ENCODE measurements at regions not wholly inside any gene's neighbourhood (a gene's known extent, or its start where the extent isn't known, plus 50 kb on each side); places are given as distances from the start of the nearest gene placed in this dataset.

GRCh38 chr13:34822650-34823049 is 119.4 kb upstream of the NBEA start:
- Histone ChIP-seq H3K36me3 (ENCODE audit: insufficient read depth) (no peaks in the 10 kb centered on the region), H3K27ac (no peak overlapping the region), H3K4me2 (no peak overlapping the region), H3K4me1 (ENCODE audit: low read depth, poor library complexity, severe bottlenecking) (no peaks in the 10 kb centered on the region), H4K20me1 (ENCODE audit: insufficient read depth) (no peaks in the 10 kb centered on the region), H3K27me3 (ENCODE audit: insufficient read depth, low read depth) (no peaks in the 10 kb centered on the region), H2AFZ (ENCODE audit: low read depth) (no peak overlapping the region), H3K9ac (no peak overlapping the region), H3K4me3 (IDR thresholded peaks at IDR 0.05; ENCODE audit: insufficient read depth, low read depth, low read length) (no peak overlapping the region), H3K79me2 (ENCODE audit: insufficient read depth, low read depth) (no peaks in the 10 kb centered on the region)
- TF ChIP-seq, protein P1, sequence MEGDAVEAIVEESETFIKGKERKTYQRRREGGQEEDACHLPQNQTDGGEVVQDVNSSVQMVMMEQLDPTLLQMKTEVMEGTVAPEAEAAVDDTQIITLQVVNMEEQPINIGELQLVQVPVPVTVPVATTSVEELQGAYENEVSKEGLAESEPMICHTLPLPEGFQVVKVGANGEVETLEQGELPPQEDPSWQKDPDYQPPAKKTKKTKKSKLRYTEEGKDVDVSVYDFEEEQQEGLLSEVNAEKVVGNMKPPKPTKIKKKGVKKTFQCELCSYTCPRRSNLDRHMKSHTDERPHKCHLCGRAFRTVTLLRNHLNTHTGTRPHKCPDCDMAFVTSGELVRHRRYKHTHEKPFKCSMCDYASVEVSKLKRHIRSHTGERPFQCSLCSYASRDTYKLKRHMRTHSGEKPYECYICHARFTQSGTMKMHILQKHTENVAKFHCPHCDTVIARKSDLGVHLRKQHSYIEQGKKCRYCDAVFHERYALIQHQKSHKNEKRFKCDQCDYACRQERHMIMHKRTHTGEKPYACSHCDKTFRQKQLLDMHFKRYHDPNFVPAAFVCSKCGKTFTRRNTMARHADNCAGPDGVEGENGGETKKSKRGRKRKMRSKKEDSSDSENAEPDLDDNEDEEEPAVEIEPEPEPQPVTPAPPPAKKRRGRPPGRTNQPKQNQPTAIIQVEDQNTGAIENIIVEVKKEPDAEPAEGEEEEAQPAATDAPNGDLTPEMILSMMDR (conservative IDR thresholded peaks at IDR 0.05; ENCODE audit: low read depth, low read length): no peak

GRCh38 chr13:34826432-34826831 is 115.6 kb upstream of the NBEA start:
- H2AFZ ChIP-seq (ENCODE audit: low read depth): no peak overlapping the region
- H3K4me3 ChIP-seq (IDR thresholded peaks at IDR 0.05; ENCODE audit: insufficient read depth, low read depth, low read length): no peak overlapping the region
- H3K27ac ChIP-seq: no peak overlapping the region
- no peaks in the 10 kb centered on the region for H3K36me3 ChIP-seq (ENCODE audit: insufficient read depth)
- TF ChIP-seq, protein P1 (conservative IDR thresholded peaks at IDR 0.05; ENCODE audit: low read depth, low read length): no peak
- H3K9ac ChIP-seq: no peak overlapping the region
- H3K79me2 ChIP-seq (ENCODE audit: insufficient read depth, low read depth): no peaks in the 10 kb centered on the region
- no peaks in the 10 kb centered on the region for H4K20me1 ChIP-seq (ENCODE audit: insufficient read depth)
- no peaks in the 10 kb centered on the region for H3K4me1 ChIP-seq (ENCODE audit: low read depth, poor library complexity, severe bottlenecking)
- H3K27me3 ChIP-seq (ENCODE audit: insufficient read depth, low read depth): no peaks in the 10 kb centered on the region
- H3K4me2 ChIP-seq: no peak overlapping the region

- Histone ChIP-seq H4K20me1 (ENCODE audit: insufficient read depth) (no peaks in the 10 kb centered on the region), H3K4me2 (no peak overlapping the region), H3K4me3 (IDR thresholded peaks at IDR 0.05; ENCODE audit: insufficient read depth, low read depth, low read length) (no peak overlapping the region), H3K79me2 (ENCODE audit: insufficient read depth, low read depth) (no peaks in the 10 kb centered on the region), H3K4me1 (ENCODE audit: low read depth, poor library complexity, severe bottlenecking) (no peaks in the 10 kb centered on the region), H3K27me3 (ENCODE audit: insufficient read depth, low read depth) (no peaks in the 10 kb centered on the region), H2AFZ (ENCODE audit: low read depth) (no peak overlapping the region), H3K27ac (no peak overlapping the region), H3K36me3 (ENCODE audit: insufficient read depth) (no peaks in the 10 kb centered on the region), H3K9ac (no peak overlapping the region)
- TF ChIP-seq, protein P1 (conservative IDR thresholded peaks at IDR 0.05; ENCODE audit: low read depth, low read length): no peak
Observed at GRCh38 chr13:34833562-34834182, 108.4 kb upstream of the NBEA start.

- Histone ChIP-seq H3K27me3 (ENCODE audit: insufficient read depth, low read depth) (no peaks in the 10 kb centered on the region; the same call in 1 of the 2 replicates), H3K4me1 (ENCODE audit: low read depth, poor library complexity, severe bottlenecking) (no peaks in the 10 kb centered on the region), H3K4me3 (IDR thresholded peaks at IDR 0.05; ENCODE audit: insufficient read depth, low read depth, low read length) (no peak overlapping the region), H4K20me1 (ENCODE audit: insufficient read depth) (no peaks in the 10 kb centered on the region), H3K27ac (no peak overlapping the region), H3K9ac (no peak overlapping the region), H3K79me2 (ENCODE audit: insufficient read depth, low read depth) (no peaks in the 10 kb centered on the region), H3K36me3 (ENCODE audit: insufficient read depth) (no peaks in the 10 kb centered on the region), H2AFZ (ENCODE audit: low read depth) (no peak overlapping the region), H3K4me2 (no peak overlapping the region)
- TF ChIP-seq, protein P1 (conservative IDR thresholded peaks at IDR 0.05; ENCODE audit: low read depth, low read length): no peak
Observed at GRCh38 chr13:34842466-34842865, 99.6 kb upstream of the NBEA start.

Measured in KMS-11 (cell line).